ENCODE measurements at regions not wholly inside any gene's neighbourhood (a gene's known extent, or its start where the extent isn't known, plus 50 kb on each side); places are given as distances from the start of the nearest gene placed in this dataset.
A peak's percentile ranks its signal among the peaks of the same experiment; 100 is the strongest.
"Not testable (repeated sequence)": the region's sequence is repeated elsewhere in the genome, so short reads cannot be mapped to it uniquely, and the experiment has no call there.

DNA sequence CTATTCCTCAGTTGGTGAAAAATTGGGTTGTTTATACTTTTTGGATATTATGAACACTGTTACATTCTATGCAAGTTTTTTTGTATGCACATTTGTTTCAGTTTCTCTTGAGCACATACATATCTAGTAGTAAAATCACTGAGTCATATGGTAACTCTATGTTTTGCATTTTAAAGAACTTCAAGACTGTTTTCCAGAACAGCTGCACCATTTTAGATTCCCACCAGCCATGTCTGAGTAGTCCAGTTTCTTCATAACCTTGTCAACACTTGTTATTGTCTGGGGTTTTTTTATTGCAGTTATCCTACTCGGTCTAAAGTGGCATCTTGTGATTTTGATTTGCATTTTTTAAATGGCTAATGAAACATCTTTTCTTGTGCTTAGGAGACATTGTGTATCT, 100.3 kb upstream of the OTOS start:
- Histone ChIP-seq H3K36me3 (no peaks in the 10 kb centered on the region), H3K27ac (no peak overlapping the region), H3K27me3 (peaks cover 3% of the 10 kb centered on the region), H3K9me3 (no peaks in the 10 kb centered on the region), H3K4me3 (no peak overlapping the region), H3K4me1 (peaks cover 4% of the 10 kb centered on the region)
- DNase-seq (ENCODE audit: low spot score in 2 of 2), result no peak
- 76% methylated on average over 1 of the region's 1 CpG for WGBS
- TF ChIP-seq, protein P1, sequence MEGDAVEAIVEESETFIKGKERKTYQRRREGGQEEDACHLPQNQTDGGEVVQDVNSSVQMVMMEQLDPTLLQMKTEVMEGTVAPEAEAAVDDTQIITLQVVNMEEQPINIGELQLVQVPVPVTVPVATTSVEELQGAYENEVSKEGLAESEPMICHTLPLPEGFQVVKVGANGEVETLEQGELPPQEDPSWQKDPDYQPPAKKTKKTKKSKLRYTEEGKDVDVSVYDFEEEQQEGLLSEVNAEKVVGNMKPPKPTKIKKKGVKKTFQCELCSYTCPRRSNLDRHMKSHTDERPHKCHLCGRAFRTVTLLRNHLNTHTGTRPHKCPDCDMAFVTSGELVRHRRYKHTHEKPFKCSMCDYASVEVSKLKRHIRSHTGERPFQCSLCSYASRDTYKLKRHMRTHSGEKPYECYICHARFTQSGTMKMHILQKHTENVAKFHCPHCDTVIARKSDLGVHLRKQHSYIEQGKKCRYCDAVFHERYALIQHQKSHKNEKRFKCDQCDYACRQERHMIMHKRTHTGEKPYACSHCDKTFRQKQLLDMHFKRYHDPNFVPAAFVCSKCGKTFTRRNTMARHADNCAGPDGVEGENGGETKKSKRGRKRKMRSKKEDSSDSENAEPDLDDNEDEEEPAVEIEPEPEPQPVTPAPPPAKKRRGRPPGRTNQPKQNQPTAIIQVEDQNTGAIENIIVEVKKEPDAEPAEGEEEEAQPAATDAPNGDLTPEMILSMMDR (IDR thresholded peaks at IDR 0.05), result no peak
- TF ChIP-seq POLR2AphosphoS5 (IDR thresholded peaks at IDR 0.05) (no peak), POLR2A (IDR thresholded peaks at IDR 0.05) (no peak), EP300 (IDR thresholded peaks at IDR 0.05) (no peak)

DNA sequence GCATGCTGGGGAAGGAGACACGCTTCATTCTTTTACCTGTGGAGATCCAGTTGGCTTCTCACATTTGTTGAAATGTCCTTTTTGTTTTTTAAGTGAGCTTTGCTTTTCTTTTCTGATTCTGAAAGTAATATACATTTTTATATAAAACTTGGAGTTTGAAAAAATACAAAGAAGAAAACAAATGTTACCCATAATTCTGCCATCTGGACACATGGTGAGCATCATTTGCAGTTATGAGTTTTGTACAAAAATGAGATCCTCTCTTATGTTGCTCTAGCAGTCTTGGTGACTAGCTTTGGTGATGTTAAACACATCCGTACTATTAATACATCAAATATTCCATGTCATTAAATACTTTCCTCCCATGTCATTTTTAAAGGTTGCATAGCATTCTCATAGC, 101.1 kb upstream of the OTOS start:
- Histone ChIP-seq H3K27ac (no peak overlapping the region), H3K4me3 (no peak overlapping the region), H3K4me1 (peaks cover 4% of the 10 kb centered on the region), H3K9me3 (no peaks in the 10 kb centered on the region), H3K36me3 (no peaks in the 10 kb centered on the region), H3K27me3 (peaks cover 11% of the 10 kb centered on the region)
- no peak for DNase-seq (ENCODE audit: low spot score in 2 of 2)
- no peak for TF ChIP-seq EP300 (IDR thresholded peaks at IDR 0.05)
- TF ChIP-seq POLR2A (IDR thresholded peaks at IDR 0.05), result no peak
- no peak for TF ChIP-seq POLR2AphosphoS5 (IDR thresholded peaks at IDR 0.05)
- TF ChIP-seq, protein P1 (IDR thresholded peaks at IDR 0.05), result no peak
- WGBS, result 78% methylated on average over 2 of the region's 2 CpGs

DNA sequence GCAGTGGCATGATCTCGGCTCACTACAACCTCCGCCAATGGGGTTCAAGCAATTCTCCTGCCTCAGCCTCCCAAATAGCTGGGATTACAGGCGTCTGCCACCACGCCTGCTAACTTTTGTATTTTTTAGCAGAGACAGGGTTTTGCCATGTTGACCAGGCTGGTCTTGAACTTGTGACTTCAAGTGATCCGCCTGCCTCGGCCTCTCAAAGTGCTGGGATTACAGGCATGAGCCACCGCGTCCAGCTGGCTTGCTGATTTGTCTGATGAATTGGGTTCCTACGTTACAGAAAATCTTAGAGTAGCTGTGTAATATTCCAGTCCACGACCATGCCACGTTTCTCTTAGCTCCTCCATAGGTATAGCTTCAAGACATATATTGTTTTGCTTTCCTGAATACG, 102.6 kb upstream of the OTOS start:
- 93% methylated on average over 12 of the region's 12 CpGs for WGBS
- H3K36me3 ChIP-seq, result not testable (repeated sequence)

DNA sequence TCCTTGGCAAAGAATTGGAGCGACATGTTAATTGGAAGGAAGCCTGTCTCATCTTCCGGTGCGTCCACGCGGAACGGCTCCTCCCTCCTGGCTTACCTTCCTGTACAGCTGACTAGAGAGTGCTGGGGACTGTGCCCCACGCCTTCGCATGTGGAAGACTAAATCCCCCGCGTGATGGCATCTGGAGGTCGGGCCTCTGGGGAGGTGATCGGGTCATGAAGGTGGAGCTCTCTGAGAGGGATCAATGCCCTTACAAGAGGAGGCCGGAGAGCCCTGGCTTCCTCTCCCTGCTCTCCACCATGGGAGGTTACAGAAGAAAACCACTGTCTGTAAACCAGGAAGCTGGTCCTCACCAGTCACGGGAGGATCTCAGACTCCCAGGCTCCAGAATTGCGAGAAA, 104.1 kb upstream of the OTOS start:
- H3K27me3 ChIP-seq, result peaks cover 11% of the 10 kb centered on the region
- H3K36me3 ChIP-seq, result no peaks in the 10 kb centered on the region
- peaks cover 5% of the 10 kb centered on the region for H3K4me1 ChIP-seq
- no peaks in the 10 kb centered on the region for H3K9me3 ChIP-seq
- H3K4me3 ChIP-seq, result no peak overlapping the region
- no peak overlapping the region for H3K27ac ChIP-seq
- WGBS, result 41% methylated on average over 13 of the region's 15 CpGs
- DNase-seq (ENCODE audit: low spot score in 2 of 2), result peak; percentile 40 to 74
- TF ChIP-seq POLR2AphosphoS5 (IDR thresholded peaks at IDR 0.05) (no peak), EP300 (IDR thresholded peaks at IDR 0.05) (no peak), POLR2A (IDR thresholded peaks at IDR 0.05) (no peak)
- TF ChIP-seq, protein P1 (IDR thresholded peaks at IDR 0.05), result no peak

More for the DNA sequence above, 102.6 kb upstream of the OTOS start:
- H3K27ac ChIP-seq; H3K4me1 ChIP-seq; DNase-seq (ENCODE audit: low spot score in 2 of 2); H3K9me3 ChIP-seq; H3K4me3 ChIP-seq: not testable (repeated sequence)
- H3K27me3 ChIP-seq, result peaks cover 11% of the 10 kb centered on the region

DNA sequence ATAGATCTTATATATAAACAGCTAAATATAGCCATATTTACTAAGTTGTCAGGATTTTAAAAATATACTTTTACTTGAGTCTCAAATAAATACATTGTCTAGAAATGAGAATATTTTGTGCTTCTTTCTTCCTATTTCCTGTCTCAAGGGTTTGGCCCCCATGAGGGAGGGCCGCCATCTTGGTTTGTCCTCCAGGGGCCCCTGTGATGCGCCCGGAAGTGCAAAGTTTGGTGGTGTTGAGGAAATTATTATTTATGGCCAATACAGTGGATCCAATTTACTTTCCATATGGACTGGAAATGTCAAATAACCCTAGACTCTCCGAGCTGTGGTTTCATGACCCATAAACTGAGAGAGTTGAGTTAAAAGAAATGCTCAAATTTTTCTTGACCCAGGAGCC, 104.7 kb upstream of the OTOS start:
- H3K4me1 ChIP-seq, result peaks cover 12% of the 10 kb centered on the region
- 79% methylated on average over 4 of the region's 4 CpGs for WGBS
- no peak overlapping the region for H3K27ac ChIP-seq
- DNase-seq (ENCODE audit: low spot score in 2 of 2), result no peak
- H3K27me3 ChIP-seq, result peaks cover 11% of the 10 kb centered on the region
- no peaks in the 10 kb centered on the region for H3K36me3 ChIP-seq
- no peaks in the 10 kb centered on the region for H3K9me3 ChIP-seq
- TF ChIP-seq EP300 (IDR thresholded peaks at IDR 0.05), result no peak
- TF ChIP-seq POLR2A (IDR thresholded peaks at IDR 0.05), result no peak
- TF ChIP-seq, protein P1 (IDR thresholded peaks at IDR 0.05), result no peak
- TF ChIP-seq POLR2AphosphoS5 (IDR thresholded peaks at IDR 0.05), result no peak
- no peak overlapping the region for H3K4me3 ChIP-seq

DNA sequence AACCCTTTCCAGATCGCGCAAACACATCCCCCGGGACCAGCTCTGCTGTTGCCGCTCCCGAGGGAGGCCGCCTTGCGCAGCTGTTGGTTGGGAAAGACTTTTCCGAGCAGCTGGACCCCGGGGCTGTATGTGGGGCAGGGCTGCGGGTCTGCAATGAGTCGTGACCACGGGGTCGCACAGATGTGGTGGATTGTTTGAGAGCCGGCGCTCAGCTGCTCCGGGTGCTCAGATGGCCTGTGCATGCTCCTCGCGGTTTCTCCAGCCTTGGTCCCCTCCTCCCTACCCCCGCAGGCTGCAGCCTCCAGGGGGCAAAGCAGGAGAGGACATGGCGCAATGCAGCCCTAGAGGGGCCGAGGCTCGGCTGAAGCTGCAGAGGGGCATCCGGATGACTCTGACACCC, 105.2 kb upstream of the OTOS start:
- WGBS, result 87% methylated on average over 20 of the region's 23 CpGs
- Histone ChIP-seq H3K4me3 (no peak overlapping the region), H3K4me1 (peaks cover 17% of the 10 kb centered on the region), H3K27me3 (peaks cover 11% of the 10 kb centered on the region), H3K27ac (no peak overlapping the region), H3K9me3 (no peaks in the 10 kb centered on the region), H3K36me3 (no peaks in the 10 kb centered on the region)
- peak; percentile 58 to 78 for DNase-seq (ENCODE audit: low spot score in 2 of 2)
- peak; percentile 30 for TF ChIP-seq EP300 (IDR thresholded peaks at IDR 0.05)
- TF ChIP-seq, protein P1 (IDR thresholded peaks at IDR 0.05), result no peak

All from suprapubic skin (tissue), 4 donors.